ENCODE measurements at regions not wholly inside any gene's neighbourhood (a gene's known extent, or its start where the extent isn't known, plus 50 kb on each side); places are given as distances from the start of the nearest gene placed in this dataset.

GRCh38 chr14:83433618-83434017 lies 1900.0 kb upstream of the SEL1L start:
- H3K4me3 ChIP-seq (replicated peaks in 1 of 3; ENCODE audit: insufficient read depth in 1 of 3, low read depth in 1 of 3, low read length in 3 of 3), result no peak overlapping the region
- no peaks in the 10 kb centered on the region for H3K27me3 ChIP-seq (ENCODE audit: control insufficient read depth in 2 of 2, insufficient read depth in 2 of 2, low read length in 2 of 2)
- dilution Hi-C loops (cut with MboI; ENCODE audit: extremely low pct_ligation_motif_present, low sequenced_read_pairs) (no loop called here), intact Hi-C loops (cut with micrococcal nuclease) (no loop called here)
- no peak for FAIRE-seq
- DNase-seq (ENCODE audit: low read depth, low spot score), result no peak
- H3K4me2 ChIP-seq (ENCODE audit: insufficient read depth, low read length), result no peak overlapping the region
- H3K36me3 ChIP-seq (ENCODE audit: control insufficient read depth in 2 of 2, extremely low read depth in 1 of 2, insufficient read depth in 2 of 2, low read length in 2 of 2), result no peaks in the 10 kb centered on the region
- ChIA-PET POLR2A (no interaction called here), CTCF (no interaction called here)
- H3K9me3 ChIP-seq (replicated peaks; ENCODE audit: control insufficient read depth, insufficient read depth, low read length), result no peaks in the 10 kb centered on the region
- BruUV-seq (replicated peaks), result no TSS peak
- H3K79me2 ChIP-seq (ENCODE audit: control insufficient read depth, insufficient read depth, low read length), result no peaks in the 10 kb centered on the region
- H3K27ac ChIP-seq (ENCODE audit: insufficient read depth, low read depth, low read length), result no peak overlapping the region
- H3K9me1 ChIP-seq (replicated peaks; ENCODE audit: control insufficient read depth, extremely low read depth, insufficient read depth, low read length), result no peaks in the 10 kb centered on the region
- H3K4me1 ChIP-seq (ENCODE audit: control insufficient read depth, extremely low read depth, insufficient read depth, low read length), result no peaks in the 10 kb centered on the region
- no peaks in the 10 kb centered on the region for H4K20me1 ChIP-seq (replicated peaks; ENCODE audit: control insufficient read depth, extremely low read depth, insufficient read depth, low read length)
- no peak overlapping the region for H2AFZ ChIP-seq (ENCODE audit: low read depth, low read length)
- H3K9ac ChIP-seq (replicated peaks; ENCODE audit: extremely low read depth, insufficient read depth, low read length), result no peak overlapping the region
- TF ChIP-seq MAX (IDR thresholded peaks at IDR 0.05; ENCODE audit: insufficient read depth, insufficient read length), result no peak
- no peak for TF ChIP-seq FOS (IDR thresholded peaks at IDR 0.05; ENCODE audit: borderline replicate concordance, insufficient read depth, low read length)
- TF ChIP-seq EZH2 (IDR thresholded peaks at IDR 0.05; ENCODE audit: borderline replicate concordance, low read depth, low read length, severe bottlenecking), result no peak
- no peak for TF ChIP-seq GATA2 (IDR thresholded peaks at IDR 0.05; ENCODE audit: insufficient read depth, insufficient read length, low read depth, low read length)
- TF ChIP-seq CTCF (IDR thresholded peaks at IDR 0.05; ENCODE audit: extremely low read depth in 1 of 2, insufficient read depth in 1 of 2, low read depth in 1 of 2, low read length in 2 of 2), result no peak
- no peak for TF ChIP-seq JUN (IDR thresholded peaks at IDR 0.05; ENCODE audit: borderline replicate concordance, insufficient read depth, insufficient read length, low read depth)
- no peak for TF ChIP-seq MYC (IDR thresholded peaks at IDR 0.05; ENCODE audit: low read depth, low read length)
- TF ChIP-seq POLR2AphosphoS5 (IDR thresholded peaks at IDR 0.05; ENCODE audit: insufficient read depth, low read depth, low read length), result no peak
- TF ChIP-seq POLR2A (IDR thresholded peaks at IDR 0.05; ENCODE audit: low read depth, low read length), result no peak
